A549 (cell line): ENCODE measurements at regions not wholly inside any gene's neighbourhood (a gene's known extent, or its start where the extent isn't known, plus 50 kb on each side); places are given as distances from the start of the nearest gene placed in this dataset.

ENCODE experiments used
- ATAC-seq, 2 experiments: fragments of 200-7000 bp in 1 of 2; fragments of >200 bp in 1 of 2; cut with Nextera tagmentation in 1 of 2; cut with Tn5 transposase in 1 of 2; 3 replicates each; pipeline versions ENCODE4 v1.8.0 to v1.9.1; 2018 to 2020; ENCODE audit warnings: mild to moderate bottlenecking in 1 of 2, moderate library complexity in 1 of 2
- CTCF ChIA-PET: fragments of 300-600 bp; sonication (Branson Sonifier 250); formaldehyde crosslinking; extraction: SDS; loops from one replicate; lab custom pipeline; 2021; ENCODE audit warnings: antibody characterized with exemption, inconsistent platforms; lab: Yijun Ruan, JAX
- POLR2A ChIA-PET: fragments of 350-600 bp; formaldehyde crosslinking; extraction: SDS; loops from one replicate; lab custom pipeline; 2021; ENCODE audit warnings: antibody characterized with exemption, inconsistent platforms; lab: Yijun Ruan, JAX
- DNase-seq, 2 experiments: peaks; one replicate each; pipeline versions ENCODE4 v3.0.0 to v3.0.0-alpha.2; 2011 to 2016; ENCODE audit warnings: low read depth in 1 of 2, low spot score in 1 of 2
- FAIRE-seq: peaks from 2 replicates; lab custom pipeline; 2011; peaks lifted over from hg19 to GRCh38; lab: Jason Lieb, UNC
- H3K27ac ChIP-seq, 2 experiments: fragments of >200 bp; sonication (Bioruptor Twin); formaldehyde crosslinking; 3 replicates each; pipeline ENCODE4 v1.5.1; 2016 to 2017
- H3K4me1 ChIP-seq: fragments of >200 bp; sonication (Bioruptor Twin); formaldehyde crosslinking; 3 replicates; pipeline ENCODE4 v1.6.1; 2016
- H3K4me2 ChIP-seq: fragments of >200 bp; sonication (Bioruptor Twin); formaldehyde crosslinking; 3 replicates; pipeline ENCODE4 v1.6.1; 2016
- H3K4me3 ChIP-seq: fragments of >200 bp; sonication (Bioruptor Twin); formaldehyde crosslinking; 3 replicates; pipeline ENCODE4 v1.5.1; 2016
- H3K9me3 ChIP-seq: fragments of >200 bp; sonication (Bioruptor Twin); formaldehyde crosslinking; 3 replicates; pipeline ENCODE4 v1.6.1; 2016
- EHF ChIP-seq: fragments of 250-450 bp; sonication (Bioruptor Pico); IDR thresholded peaks from 2 replicates; pipeline ENCODE4 v1.5.0; 2020; ENCODE audit warnings: mild to moderate bottlenecking
- EHMT2 ChIP-seq: fragments of 200-600 bp; sonication (generic); IDR thresholded peaks from 2 replicates; pipeline ENCODE4 v1.6.1; 2016; ENCODE audit warnings: antibody characterized with exemption, low read depth, mild to moderate bottlenecking, moderate library complexity
- EP300 ChIP-seq, 2 experiments: fragments of >200 bp; sonication (Bioruptor Twin); formaldehyde crosslinking; IDR thresholded peaks; 2 replicates in 1 of 2; 3 replicates in 1 of 2; pipeline ENCODE4 v1.6.1; 2016 to 2017
- ESRRA ChIP-seq: fragments of 150-350 bp; IDR thresholded peaks from 2 replicates; pipeline ENCODE4 v1.6.1; 2014; ENCODE audit warnings: mild to moderate bottlenecking, low read length, borderline replicate concordance
- FOSL2 ChIP-seq, 2 experiments: fragments of 450-650 bp in 1 of 2; fragments of >200 bp in 1 of 2; sonication (Bioruptor Twin) in 1 of 2; formaldehyde crosslinking; IDR thresholded peaks; 2 replicates each; pipeline versions ENCODE4 v1.5.0 to v1.6.1; 2016 to 2020; ENCODE audit warnings: mild to moderate bottlenecking in 1 of 2, moderate library complexity in 1 of 2
- GATA3 ChIP-seq: IDR thresholded peaks from 2 replicates; pipeline ENCODE4 v1.6.1; 2012; ENCODE audit warnings: borderline replicate concordance
- HDAC2 ChIP-seq: fragments of 200-600 bp; sonication (generic); IDR thresholded peaks from 2 replicates; pipeline ENCODE4 v1.6.1; 2016
- HOXA7 ChIP-seq: fragments of 250-450 bp; sonication (Bioruptor Pico); IDR thresholded peaks from 2 replicates; pipeline ENCODE4 v1.5.0; 2020; ENCODE audit warnings: mild to moderate bottlenecking, moderate library complexity
- HOXB13 ChIP-seq: fragments of 250-450 bp; sonication (Bioruptor Pico); IDR thresholded peaks from 2 replicates; pipeline ENCODE4 v1.5.0; 2020; ENCODE audit warnings: low read depth, mild to moderate bottlenecking, moderate library complexity
- HOXB5 ChIP-seq: fragments of 250-450 bp; sonication (Bioruptor Pico); IDR thresholded peaks from 2 replicates; pipeline ENCODE4 v1.5.0; 2020; ENCODE audit warnings: mild to moderate bottlenecking, moderate library complexity
- JUN ChIP-seq, 2 experiments: fragments of >200 bp; sonication (Bioruptor Twin); formaldehyde crosslinking; IDR thresholded peaks; 2 replicates in 1 of 2; 3 replicates in 1 of 2; pipeline ENCODE4 v1.6.1; 2016 to 2017
- KDM1A ChIP-seq: fragments of 200-600 bp; sonication (generic); IDR thresholded peaks from 2 replicates; pipeline ENCODE4 v1.6.1; 2016; ENCODE audit warnings: low read depth, mild to moderate bottlenecking
- MYC ChIP-seq: IDR thresholded peaks from 2 replicates; pipeline ENCODE4 v1.6.1; 2012; ENCODE audit warnings: mild to moderate bottlenecking, inconsistent platforms, low read length, improper control_type of control experiment, borderline replicate concordance
- NFE2L2 ChIP-seq: fragments of 150-350 bp; conservative IDR thresholded peaks from 2 replicates; pipeline ENCODE4 v1.6.1; 2014; ENCODE audit warnings: low read length
- NPAS2 ChIP-seq: fragments of 250-450 bp; sonication (Bioruptor Pico); IDR thresholded peaks from 2 replicates; pipeline ENCODE4 v1.8.0; 2022; ENCODE audit warnings: mild to moderate bottlenecking, moderate library complexity, borderline replicate concordance
- NR3C1 ChIP-seq: fragments of >200 bp; sonication (Bioruptor Twin); formaldehyde crosslinking; IDR thresholded peaks from 3 replicates; pipeline ENCODE4 v1.6.1; 2017
- PHF8 ChIP-seq: fragments of 200-600 bp; sonication (generic); IDR thresholded peaks from 2 replicates; pipeline ENCODE4 v1.6.1; 2016; ENCODE audit warnings: low read depth, mild to moderate bottlenecking, antibody characterized with exemption, moderate library complexity, borderline replicate concordance
- POLR2AphosphoS2 ChIP-seq: conservative IDR thresholded peaks from 2 replicates; pipeline ENCODE4 v1.6.1; 2012; ENCODE audit warnings: low read length, improper control_type of control experiment, inconsistent platforms
- RFX5 ChIP-seq: fragments of 450-650 bp; IDR thresholded peaks from 2 replicates; pipeline ENCODE4 v1.7.1; 2014; ENCODE audit warnings: antibody characterized with exemption, mild to moderate bottlenecking, moderate library complexity
- SMC3 ChIP-seq: fragments of >200 bp; sonication (Bioruptor Twin); formaldehyde crosslinking; IDR thresholded peaks from 3 replicates; pipeline ENCODE4 v1.6.1; 2018; ENCODE audit warnings: inconsistent platforms
- ZC3H11A ChIP-seq: fragments of 450-650 bp; IDR thresholded peaks from 2 replicates; pipeline ENCODE4 v1.6.1; 2014; ENCODE audit warnings: antibody characterized with exemption, mild to moderate bottlenecking
- WGBS: methylation state at CpG from one replicate; pipeline ENCODE4 v1.1.6; 2017; ENCODE audit errors: missing lambda C conversion rate; 5-methylcytosine and 5-hydroxymethylcytosine counted together
- TF ChIP-seq, protein P1 (sequence below): fragments of >200 bp; sonication (Bioruptor Twin); formaldehyde crosslinking; IDR thresholded peaks from 3 replicates; pipeline ENCODE4 v1.5.1; 2016
- TF ChIP-seq, protein P2 (sequence below): fragments of >200 bp; sonication (Bioruptor Twin); formaldehyde crosslinking; IDR thresholded peaks from 2 replicates; pipeline ENCODE4 v1.6.1; 2016

DNA sequence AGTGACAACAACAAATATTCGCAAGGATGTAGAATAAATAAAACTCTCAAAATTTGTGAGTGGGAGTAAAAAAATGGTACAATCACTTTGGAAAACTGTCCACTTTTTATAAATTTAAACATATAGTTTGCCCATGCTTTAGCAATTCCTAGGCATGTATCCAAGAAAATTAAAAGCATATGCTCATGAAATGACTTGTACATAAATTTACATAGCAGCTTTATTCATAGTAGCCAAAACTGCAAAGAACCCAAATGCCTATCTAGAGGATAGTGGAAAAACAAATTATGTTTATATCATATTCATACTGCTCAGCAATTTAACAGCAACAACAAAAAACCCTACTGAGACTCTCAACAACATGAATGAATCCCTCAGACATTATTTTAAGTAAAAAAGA, 363.6 kb upstream of the CCDC54 start:
- no peak overlapping the region for H3K4me2 ChIP-seq
- DNase-seq (no peak), ATAC-seq (no peak), FAIRE-seq (no peak)
- 96% methylated on average over 1 of the region's 1 CpG for WGBS
- no peaks in the 10 kb centered on the region for H3K9me3 ChIP-seq
- H3K4me1 ChIP-seq = no peaks in the 10 kb centered on the region
- H3K27ac ChIP-seq = no peak overlapping the region
- ChIA-PET POLR2A (no interaction called here), CTCF (no interaction called here)
- TF ChIP-seq HOXB5 (CRISPR knock-in tag) (no peak), MYC (no peak), NFE2L2 (no peak), KDM1A (no peak), PHF8 (no peak), EHF (no peak), NPAS2 (CRISPR knock-in tag) (no peak), RFX5 (no peak), NR3C1 (no peak)
- H3K4me3 ChIP-seq = no peak overlapping the region

GRCh38 chr3:107024551-107025026, 352.6 kb upstream of the CCDC54 start:
- no peak for ATAC-seq
- POLR2A ChIA-PET = no interaction called here
- no peak overlapping the region for H3K27ac ChIP-seq
- no peak overlapping the region for H3K4me3 ChIP-seq
- DNase-seq = no peak
- WGBS = 14% methylated on average over 2 of the region's 2 CpGs
- TF ChIP-seq ESRRA (no peak), ZC3H11A (no peak)
- no peak for FAIRE-seq
- no peaks in the 10 kb centered on the region; the same call in 2 of the 3 replicates for H3K9me3 ChIP-seq
- CTCF ChIA-PET = no interaction called here
- no peak overlapping the region for H3K4me2 ChIP-seq
- no peaks in the 10 kb centered on the region for H3K4me1 ChIP-seq

GRCh38 chr3:107025961-107026360, 351.3 kb upstream of the CCDC54 start:
- TF ChIP-seq SMC3 (no peak), HOXB13 (CRISPR knock-in tag) (no peak), GATA3 (no peak), JUN (IDR thresholded peaks at IDR 0.05) (no peak), KDM1A (no peak), ZC3H11A (no peak), EP300 (IDR thresholded peaks at IDR 0.05) (no peak), HOXA7 (CRISPR knock-in tag) (no peak), EHF (no peak), FOSL2 (IDR thresholded peaks at IDR 0.05) (no peak), FOSL2 (CRISPR knock-in tag; IDR thresholded peaks at IDR 0.05) (no peak), EHMT2 (no peak), POLR2AphosphoS2 (no peak), HDAC2 (no peak), NPAS2 (CRISPR knock-in tag) (no peak), NFE2L2 (no peak)
- TF ChIP-seq, protein P1, sequence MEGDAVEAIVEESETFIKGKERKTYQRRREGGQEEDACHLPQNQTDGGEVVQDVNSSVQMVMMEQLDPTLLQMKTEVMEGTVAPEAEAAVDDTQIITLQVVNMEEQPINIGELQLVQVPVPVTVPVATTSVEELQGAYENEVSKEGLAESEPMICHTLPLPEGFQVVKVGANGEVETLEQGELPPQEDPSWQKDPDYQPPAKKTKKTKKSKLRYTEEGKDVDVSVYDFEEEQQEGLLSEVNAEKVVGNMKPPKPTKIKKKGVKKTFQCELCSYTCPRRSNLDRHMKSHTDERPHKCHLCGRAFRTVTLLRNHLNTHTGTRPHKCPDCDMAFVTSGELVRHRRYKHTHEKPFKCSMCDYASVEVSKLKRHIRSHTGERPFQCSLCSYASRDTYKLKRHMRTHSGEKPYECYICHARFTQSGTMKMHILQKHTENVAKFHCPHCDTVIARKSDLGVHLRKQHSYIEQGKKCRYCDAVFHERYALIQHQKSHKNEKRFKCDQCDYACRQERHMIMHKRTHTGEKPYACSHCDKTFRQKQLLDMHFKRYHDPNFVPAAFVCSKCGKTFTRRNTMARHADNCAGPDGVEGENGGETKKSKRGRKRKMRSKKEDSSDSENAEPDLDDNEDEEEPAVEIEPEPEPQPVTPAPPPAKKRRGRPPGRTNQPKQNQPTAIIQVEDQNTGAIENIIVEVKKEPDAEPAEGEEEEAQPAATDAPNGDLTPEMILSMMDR = no peak
- TF ChIP-seq, protein P2, sequence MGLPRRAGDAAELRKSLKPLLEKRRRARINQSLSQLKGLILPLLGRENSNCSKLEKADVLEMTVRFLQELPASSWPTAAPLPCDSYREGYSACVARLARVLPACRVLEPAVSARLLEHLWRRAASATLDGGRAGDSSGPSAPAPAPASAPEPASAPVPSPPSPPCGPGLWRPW = no peak
- CTCF ChIA-PET = no interaction called here
- FAIRE-seq = no peak
- no peaks in the 10 kb centered on the region for H3K4me1 ChIP-seq
- ATAC-seq = no peak
- DNase-seq = no peak
- no peak overlapping the region for H3K4me3 ChIP-seq
- H3K4me2 ChIP-seq = no peak overlapping the region
- POLR2A ChIA-PET = no interaction called here
- 4% methylated on average over 3 of the region's 3 CpGs for WGBS
- no peak overlapping the region for H3K27ac ChIP-seq
- H3K9me3 ChIP-seq = no peaks in the 10 kb centered on the region; the same call in 2 of the 3 replicates
